ENCODE measurements at regions not wholly inside any gene's neighbourhood (a gene's known extent, or its start where the extent isn't known, plus 50 kb on each side); places are given as distances from the start of the nearest gene placed in this dataset.

- Mint-ChIP-seq H3K27me3 (no peaks in the 10 kb centered on the region), H3K27ac (no peak overlapping the region), H3K4me3 (no peak overlapping the region), H3K4me1 (ENCODE audit: low read depth) (no peaks in the 10 kb centered on the region), H3K36me3 (ENCODE audit: low read depth) (no peaks in the 10 kb centered on the region), H3K9me3 (peaks cover 5% of the 10 kb centered on the region)
- TF ChIP-seq, protein P1, sequence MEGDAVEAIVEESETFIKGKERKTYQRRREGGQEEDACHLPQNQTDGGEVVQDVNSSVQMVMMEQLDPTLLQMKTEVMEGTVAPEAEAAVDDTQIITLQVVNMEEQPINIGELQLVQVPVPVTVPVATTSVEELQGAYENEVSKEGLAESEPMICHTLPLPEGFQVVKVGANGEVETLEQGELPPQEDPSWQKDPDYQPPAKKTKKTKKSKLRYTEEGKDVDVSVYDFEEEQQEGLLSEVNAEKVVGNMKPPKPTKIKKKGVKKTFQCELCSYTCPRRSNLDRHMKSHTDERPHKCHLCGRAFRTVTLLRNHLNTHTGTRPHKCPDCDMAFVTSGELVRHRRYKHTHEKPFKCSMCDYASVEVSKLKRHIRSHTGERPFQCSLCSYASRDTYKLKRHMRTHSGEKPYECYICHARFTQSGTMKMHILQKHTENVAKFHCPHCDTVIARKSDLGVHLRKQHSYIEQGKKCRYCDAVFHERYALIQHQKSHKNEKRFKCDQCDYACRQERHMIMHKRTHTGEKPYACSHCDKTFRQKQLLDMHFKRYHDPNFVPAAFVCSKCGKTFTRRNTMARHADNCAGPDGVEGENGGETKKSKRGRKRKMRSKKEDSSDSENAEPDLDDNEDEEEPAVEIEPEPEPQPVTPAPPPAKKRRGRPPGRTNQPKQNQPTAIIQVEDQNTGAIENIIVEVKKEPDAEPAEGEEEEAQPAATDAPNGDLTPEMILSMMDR (IDR thresholded peaks at IDR 0.05) = no peak
- CTCF ChIA-PET = no interaction called here
- POLR2A ChIA-PET = no interaction called here
- ATAC-seq (no peak), DNase-seq (no peak)
- intact Hi-C loops (cut with micrococcal nuclease) = no loop called here
Observed at GRCh38 chr13:60959427-60959826, 456.2 kb downstream of the PCDH20 start.

DNA sequence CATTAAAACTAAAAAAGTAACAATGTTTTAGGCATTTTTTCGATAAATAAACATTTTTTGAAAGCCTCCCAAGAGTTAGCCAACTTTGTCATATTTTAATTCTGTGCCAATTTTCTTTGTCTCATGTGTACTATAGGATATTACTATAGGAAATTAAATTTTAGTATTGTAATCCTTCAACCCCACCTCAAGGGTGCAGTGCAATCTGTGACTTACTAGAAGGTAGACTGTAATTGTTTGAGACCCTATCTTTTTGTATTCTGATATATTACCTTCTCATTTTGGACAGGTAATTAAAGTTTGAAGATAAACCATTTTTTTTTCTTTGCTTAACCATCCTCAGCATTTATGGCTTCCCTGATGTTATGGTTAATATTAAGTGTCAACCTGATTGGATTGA lies 457.8 kb downstream of the PCDH20 start:
- TF ChIP-seq, protein P1 (IDR thresholded peaks at IDR 0.05) = no peak
- Mint-ChIP-seq H3K9me3 (peaks cover 5% of the 10 kb centered on the region), H3K36me3 (ENCODE audit: low read depth) (no peaks in the 10 kb centered on the region)

GRCh38 chr13:60945396-60945795 lies 470.3 kb downstream of the PCDH20 start:
- TF ChIP-seq, protein P1 (IDR thresholded peaks at IDR 0.05) = no peak
- ATAC-seq (no peak), DNase-seq (no peak)
- Mint-ChIP-seq H3K27me3 (no peaks in the 10 kb centered on the region), H3K9me3 (peaks cover 4% of the 10 kb centered on the region), H3K4me1 (ENCODE audit: low read depth) (no peaks in the 10 kb centered on the region), H3K36me3 (ENCODE audit: low read depth) (no peaks in the 10 kb centered on the region), H3K27ac (no peak overlapping the region), H3K4me3 (no peak overlapping the region)
- ChIA-PET POLR2A (no interaction called here), CTCF (no interaction called here)
- intact Hi-C loops (cut with micrococcal nuclease) = no loop called here

More for the DNA sequence above, 457.8 kb downstream of the PCDH20 start:
- intact Hi-C loops (cut with micrococcal nuclease) = no loop called here
- Mint-ChIP-seq H3K4me1 (ENCODE audit: low read depth) (no peaks in the 10 kb centered on the region), H3K27me3 (no peaks in the 10 kb centered on the region), H3K27ac (no peak overlapping the region), H3K4me3 (no peak overlapping the region)
- ATAC-seq (no peak), DNase-seq (no peak)
- ChIA-PET POLR2A (no interaction called here), CTCF (no interaction called here)

DNA sequence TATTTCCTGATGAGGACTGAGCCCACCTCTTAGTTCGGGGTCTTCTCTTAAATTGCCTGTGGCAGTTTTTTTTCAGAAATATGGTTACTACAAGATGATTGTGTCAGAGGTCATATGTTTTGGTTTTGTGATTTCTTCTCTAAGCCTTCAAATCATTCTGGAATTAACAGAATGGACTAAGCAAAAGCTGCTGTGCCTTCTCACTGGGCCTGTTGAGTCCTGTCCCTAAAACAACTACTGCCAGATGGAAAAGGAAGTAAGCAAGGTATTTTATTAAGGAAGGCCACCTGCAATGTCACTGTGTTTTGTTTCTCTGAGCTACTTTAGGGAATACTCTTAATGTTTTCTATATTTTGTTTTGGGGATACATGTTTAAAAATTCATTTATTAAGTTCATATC lies 470.8 kb downstream of the PCDH20 start:
- Mint-ChIP-seq H3K4me1 (ENCODE audit: low read depth) (no peaks in the 10 kb centered on the region), H3K27me3 (no peaks in the 10 kb centered on the region), H3K4me3 (no peak overlapping the region), H3K9me3 (no peaks in the 10 kb centered on the region), H3K27ac (no peak overlapping the region), H3K36me3 (ENCODE audit: low read depth) (no peaks in the 10 kb centered on the region)
- DNase-seq = no peak
- ATAC-seq = no peak
- TF ChIP-seq, protein P1 (IDR thresholded peaks at IDR 0.05) = no peak
- ChIA-PET POLR2A (no interaction called here), CTCF (no interaction called here)
- intact Hi-C loops (cut with micrococcal nuclease) = no loop called here

GRCh38 chr13:60944016-60944415 lies 471.6 kb downstream of the PCDH20 start:
- ChIA-PET POLR2A (no interaction called here), CTCF (no interaction called here)
- H3K9me3 Mint-ChIP-seq = no peaks in the 10 kb centered on the region
- H3K27me3 Mint-ChIP-seq = no peaks in the 10 kb centered on the region
- no peaks in the 10 kb centered on the region for H3K36me3 Mint-ChIP-seq (ENCODE audit: low read depth)
- DNase-seq (no peak), ATAC-seq (no peak)
- no peak overlapping the region for H3K27ac Mint-ChIP-seq
- H3K4me1 Mint-ChIP-seq (ENCODE audit: low read depth) = no peaks in the 10 kb centered on the region
- TF ChIP-seq, protein P1 (IDR thresholded peaks at IDR 0.05) = no peak
- intact Hi-C loops (cut with micrococcal nuclease) = no loop called here
- no peak overlapping the region for H3K4me3 Mint-ChIP-seq
